Ectodermal cell (in vitro differentiated cells): ENCODE measurements at regions not wholly inside any gene's neighbourhood (a gene's known extent, or its start where the extent isn't known, plus 50 kb on each side); places are given as distances from the start of the nearest gene placed in this dataset.

Source experiments
- H3K27ac ChIP-seq: 2 replicates; pipeline ENCODE4 v1.7.0; 2013; ENCODE audit warnings: mild to moderate bottlenecking, low read depth, low read length; ENCODE audit not compliant: insufficient read depth, poor library complexity, severe bottlenecking
- H3K27me3 ChIP-seq: 2 replicates; pipeline ENCODE4 v1.7.0; 2013; ENCODE audit warnings: mild to moderate bottlenecking, low read length; ENCODE audit not compliant: insufficient read depth, control insufficient read depth, poor library complexity, severe bottlenecking
- H3K36me3 ChIP-seq: one replicate; pipeline ENCODE4 v1.7.0; 2013; ENCODE audit warnings: low read length; ENCODE audit not compliant: control insufficient read depth, insufficient read depth
- H3K4me1 ChIP-seq: one replicate; pipeline ENCODE4 v1.7.0; 2013; ENCODE audit warnings: low read length; ENCODE audit not compliant: control insufficient read depth, insufficient read depth
- H3K4me3 ChIP-seq: 2 replicates; pipeline ENCODE4 v1.7.0; 2013; ENCODE audit warnings: low read depth, low read length, control low read depth; ENCODE audit not compliant: insufficient read depth
- H3K9me3 ChIP-seq: 2 replicates; pipeline ENCODE4 v1.7.0; 2013; ENCODE audit warnings: mild to moderate bottlenecking, low read length, moderate library complexity; ENCODE audit not compliant: control insufficient read depth
- WGBS, 2 experiments: methylation state at CpG; one replicate each; pipeline ENCODE4 v1.1.7; 2013; ENCODE audit warnings: missing lambda C conversion rate in 2 of 2; 5-methylcytosine and 5-hydroxymethylcytosine counted together

DNA sequence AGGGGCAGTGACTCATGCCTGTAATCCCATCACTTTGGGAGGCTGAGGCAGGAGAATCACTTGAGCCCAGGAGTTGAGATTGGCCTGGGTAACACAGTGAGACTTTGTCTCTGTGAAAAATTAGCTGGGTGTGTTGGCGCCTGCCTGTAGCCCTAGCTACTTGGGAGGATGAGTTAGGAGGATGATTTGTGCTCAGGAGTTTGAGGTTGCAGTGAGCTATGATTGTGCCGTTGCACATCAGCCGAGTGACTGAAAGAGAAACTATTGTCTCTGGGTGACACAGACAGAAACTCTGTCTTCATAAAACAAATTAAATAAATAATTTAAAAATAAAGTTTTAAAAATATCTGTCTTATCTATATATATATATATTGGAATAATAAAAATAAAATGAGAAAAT, 1844.6 kb upstream of the PIK3C3 start:
- Histone ChIP-seq H3K9me3 (no peaks in the 10 kb centered on the region), H3K4me3 (no peak overlapping the region), H3K27ac (no peak overlapping the region), H3K36me3 (no peaks in the 10 kb centered on the region), H3K27me3 (no peaks in the 10 kb centered on the region), H3K4me1 (no peaks in the 10 kb centered on the region)
- WGBS, 2 experiments = 96 to 97% methylated on average over 1 to 3 of the region's 3 CpGs

- Histone ChIP-seq H3K27me3 (no peaks in the 10 kb centered on the region), H3K27ac (no peak overlapping the region), H3K4me1 (no peaks in the 10 kb centered on the region), H3K9me3 (no peaks in the 10 kb centered on the region), H3K4me3 (no peak overlapping the region), H3K36me3 (no peaks in the 10 kb centered on the region)
- 84 to 91% methylated on average over 2 of the region's 2 CpGs for WGBS, 2 experiments
Measured at GRCh38 chr18:40109252-40110049, 1845.6 kb upstream of the PIK3C3 start.

DNA sequence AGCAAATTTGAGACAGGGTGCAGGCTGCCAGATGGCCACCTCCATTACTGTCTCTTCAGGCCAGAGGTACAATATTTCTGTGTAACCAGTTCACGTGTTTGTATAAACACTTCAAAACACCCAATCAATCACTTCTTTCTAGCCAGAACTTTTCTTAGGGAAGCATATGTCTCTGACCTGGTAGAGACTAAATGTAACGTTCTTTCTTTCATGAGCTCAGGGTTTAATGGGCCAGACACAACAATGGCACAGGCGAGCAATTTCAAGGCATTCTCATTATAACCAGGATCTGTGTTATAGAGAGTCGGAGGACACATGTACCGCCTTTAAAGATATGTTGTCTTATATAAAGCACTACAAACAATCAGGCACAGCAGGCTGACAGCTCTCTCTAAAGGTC, 1846.4 kb upstream of the PIK3C3 start:
- Histone ChIP-seq H3K27me3 (no peaks in the 10 kb centered on the region), H3K4me3 (no peak overlapping the region), H3K27ac (no peak overlapping the region), H3K4me1 (no peaks in the 10 kb centered on the region), H3K36me3 (no peaks in the 10 kb centered on the region), H3K9me3 (no peaks in the 10 kb centered on the region)
- WGBS, 2 experiments = 80 to 88% methylated on average over 5 of the region's 5 CpGs

DNA sequence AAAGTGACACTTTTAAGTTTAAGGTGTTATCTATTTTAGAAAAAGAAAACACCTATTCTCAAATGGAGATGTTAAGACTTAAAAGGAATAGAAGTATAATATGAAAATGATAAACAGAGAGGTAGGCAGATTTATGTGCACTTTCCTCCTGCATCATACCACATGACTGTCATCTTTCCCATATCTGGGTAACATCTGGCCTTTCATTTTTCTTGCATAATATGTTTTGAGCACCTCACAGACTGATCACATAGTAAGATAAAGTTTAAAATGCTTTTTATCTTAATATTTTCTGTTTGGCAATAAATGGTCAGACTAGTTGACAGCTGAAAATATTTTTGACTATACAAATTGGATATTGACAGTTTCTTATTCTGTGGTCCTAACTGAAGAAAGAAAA, 1852.1 kb upstream of the PIK3C3 start:
- no peak overlapping the region for H3K27ac ChIP-seq
- H3K27me3 ChIP-seq = no peaks in the 10 kb centered on the region
- no peak overlapping the region for H3K4me3 ChIP-seq

DNA sequence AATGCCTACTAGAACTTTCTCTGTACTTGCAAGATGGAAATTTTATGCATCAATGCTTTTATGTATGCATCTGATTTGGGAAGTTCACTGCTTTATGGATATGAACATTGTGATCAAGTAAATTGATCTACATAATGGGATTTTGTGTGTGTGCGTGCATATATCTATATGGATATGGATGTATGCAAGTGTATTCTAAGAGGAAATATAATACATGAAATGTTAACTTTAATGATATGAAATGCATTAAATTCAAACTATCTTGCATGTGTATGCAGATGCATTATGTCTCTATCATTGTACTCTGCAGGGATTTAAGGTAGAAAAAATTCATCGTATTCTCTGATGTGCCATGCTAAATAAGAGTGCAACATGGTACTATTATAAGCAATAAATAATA, 1855.4 kb upstream of the PIK3C3 start:
- no peak overlapping the region for H3K27ac ChIP-seq
- H3K4me1 ChIP-seq = no peaks in the 10 kb centered on the region
- no peaks in the 10 kb centered on the region for H3K36me3 ChIP-seq
- no peaks in the 10 kb centered on the region for H3K9me3 ChIP-seq
- no peak overlapping the region for H3K4me3 ChIP-seq
- H3K27me3 ChIP-seq = no peaks in the 10 kb centered on the region
- 100% methylated on average over 1 to 2 of the region's 2 CpGs for WGBS, 2 experiments

More for the DNA sequence above, 1852.1 kb upstream of the PIK3C3 start:
- Histone ChIP-seq H3K9me3 (no peaks in the 10 kb centered on the region), H3K4me1 (no peaks in the 10 kb centered on the region), H3K36me3 (no peaks in the 10 kb centered on the region)

- Histone ChIP-seq H3K4me1 (no peaks in the 10 kb centered on the region), H3K4me3 (no peak overlapping the region), H3K36me3 (no peaks in the 10 kb centered on the region), H3K9me3 (no peaks in the 10 kb centered on the region), H3K27me3 (no peaks in the 10 kb centered on the region), H3K27ac (no peak overlapping the region)
- 94 to 95% methylated on average over 3 of the region's 3 CpGs for WGBS, 2 experiments
Measured at GRCh38 chr18:40096675-40097074, 1858.4 kb upstream of the PIK3C3 start.

- Histone ChIP-seq H3K36me3 (no peaks in the 10 kb centered on the region), H3K4me3 (no peak overlapping the region), H3K9me3 (no peaks in the 10 kb centered on the region), H3K4me1 (no peaks in the 10 kb centered on the region), H3K27ac (no peak overlapping the region), H3K27me3 (no peaks in the 10 kb centered on the region)
- WGBS, 2 experiments = 60 to 69% methylated on average over 2 of the region's 2 CpGs
Measured at GRCh38 chr18:40094441-40094840, 1860.6 kb upstream of the PIK3C3 start.

GRCh38 chr18:40088130-40088529, 1866.9 kb upstream of the PIK3C3 start:
- no peaks in the 10 kb centered on the region for H3K9me3 ChIP-seq
- no peaks in the 10 kb centered on the region for H3K4me1 ChIP-seq
- no peak overlapping the region for H3K27ac ChIP-seq
- WGBS, 2 experiments = 91 to 93% methylated on average over 2 to 3 of the region's 3 CpGs
- no peaks in the 10 kb centered on the region for H3K27me3 ChIP-seq
- H3K4me3 ChIP-seq = no peak overlapping the region
- H3K36me3 ChIP-seq = no peaks in the 10 kb centered on the region

DNA sequence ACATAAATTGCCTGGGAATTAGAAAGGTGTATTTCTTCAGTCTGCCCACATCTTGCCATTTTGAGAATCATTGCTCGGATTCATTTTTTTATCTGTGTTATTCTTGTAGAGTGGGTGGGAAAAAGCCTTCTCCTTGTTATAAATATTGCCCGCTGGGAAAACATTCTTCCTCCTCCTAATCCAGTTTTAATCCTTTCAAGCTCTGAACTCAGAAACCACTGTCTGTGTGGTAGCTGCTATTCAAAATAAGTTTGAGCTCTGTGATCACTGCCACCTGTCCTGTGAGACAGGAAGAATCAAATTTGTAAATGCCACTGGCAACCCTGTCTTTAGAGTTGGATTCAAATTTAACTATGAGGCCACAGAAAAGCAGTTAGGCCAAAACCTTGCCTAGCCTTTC, 1875.2 kb upstream of the PIK3C3 start:
- Histone ChIP-seq H3K27me3 (no peaks in the 10 kb centered on the region), H3K27ac (no peak overlapping the region), H3K4me3 (no peak overlapping the region), H3K36me3 (no peaks in the 10 kb centered on the region), H3K9me3 (no peaks in the 10 kb centered on the region), H3K4me1 (no peaks in the 10 kb centered on the region)
- WGBS, 2 experiments = 57 to 100% methylated on average over 1 to 2 of the region's 2 CpGs

- no peaks in the 10 kb centered on the region for H3K36me3 ChIP-seq
- 81 to 95% methylated on average over 2 of the region's 2 CpGs for WGBS, 2 experiments
- H3K27me3 ChIP-seq = no peaks in the 10 kb centered on the region
- H3K9me3 ChIP-seq = no peaks in the 10 kb centered on the region
- no peaks in the 10 kb centered on the region for H3K4me1 ChIP-seq
- no peak overlapping the region for H3K27ac ChIP-seq
- no peak overlapping the region for H3K4me3 ChIP-seq
Measured at GRCh38 chr18:40075616-40076015, 1879.4 kb upstream of the PIK3C3 start.
